LoVo (cell line): ENCODE measurements at regions not wholly inside any gene's neighbourhood (a gene's known extent, or its start where the extent isn't known, plus 50 kb on each side); places are given as distances from the start of the nearest gene placed in this dataset.

ENCODE experiments used
- DNase-seq: peaks from one replicate; pipeline ENCODE4 v3.0.0-alpha.2; 2016; ENCODE audit warnings: low spot score

GRCh38 chr6:156513504-156513903 lies 263.7 kb upstream of the ARID1B start:
- DNase-seq = no peak

GRCh38 chr6:156511570-156511969 lies 265.6 kb upstream of the ARID1B start:
- DNase-seq = no peak

GRCh38 chr6:156511051-156511450 lies 266.1 kb upstream of the ARID1B start:
- no peak for DNase-seq

- DNase-seq = no peak
Observed at GRCh38 chr6:156510242-156510641, 266.9 kb upstream of the ARID1B start.

GRCh38 chr6:156509496-156509895 lies 267.7 kb upstream of the ARID1B start:
- no peak for DNase-seq

GRCh38 chr6:156508923-156509322 lies 268.3 kb upstream of the ARID1B start:
- no peak for DNase-seq

- DNase-seq = no peak
Observed at GRCh38 chr6:156508126-156508525, 269.1 kb upstream of the ARID1B start.

- no peak for DNase-seq
Observed at GRCh38 chr6:156507656-156508055, 269.5 kb upstream of the ARID1B start.

GRCh38 chr6:156507106-156507505 lies 270.1 kb upstream of the ARID1B start:
- DNase-seq = no peak

GRCh38 chr6:156502969-156503504 lies 274.1 kb upstream of the ARID1B start:
- no peak for DNase-seq

- DNase-seq = no peak
Observed at GRCh38 chr6:156497618-156498017, 279.6 kb upstream of the ARID1B start.

- DNase-seq = no peak
Observed at GRCh38 chr6:156487877-156488276, 289.3 kb upstream of the ARID1B start.

- DNase-seq = no peak
Observed at GRCh38 chr6:156485150-156485549, 292.0 kb upstream of the ARID1B start.

GRCh38 chr6:156474507-156475120 lies 302.6 kb upstream of the ARID1B start:
- no peak for DNase-seq

- DNase-seq = no peak
Observed at GRCh38 chr6:156471000-156471399, 306.2 kb upstream of the ARID1B start.

- no peak for DNase-seq
Observed at GRCh38 chr6:156464100-156464878, 312.9 kb upstream of the ARID1B start.

GRCh38 chr6:156461647-156462046 lies 315.5 kb upstream of the ARID1B start:
- DNase-seq = no peak

- no peak for DNase-seq
Observed at GRCh38 chr6:156457601-156458000, 319.6 kb upstream of the ARID1B start.

- no peak for DNase-seq
Observed at GRCh38 chr6:156455847-156456246, 321.3 kb upstream of the ARID1B start.

GRCh38 chr6:156454867-156455266 lies 322.3 kb upstream of the ARID1B start:
- no peak for DNase-seq

GRCh38 chr6:156451726-156452125 lies 325.5 kb upstream of the ARID1B start:
- DNase-seq = no peak

- DNase-seq = no peak
Observed at GRCh38 chr6:156451088-156451487, 326.1 kb upstream of the ARID1B start.

GRCh38 chr6:156450421-156450820 lies 326.8 kb upstream of the ARID1B start:
- DNase-seq = no peak

- DNase-seq = no peak
Observed at GRCh38 chr6:156449569-156449968, 327.6 kb upstream of the ARID1B start.
